NCI-H2196 (cell line): ENCODE measurements at regions not wholly inside any gene's neighbourhood (a gene's known extent, or its start where the extent isn't known, plus 50 kb on each side); places are given as distances from the start of the nearest gene placed in this dataset.

Experiments used
- DNase-seq: peaks from one replicate; lab custom pipeline; 2025; ENCODE audit not compliant: unreplicated experiment; lab: John Stamatoyannopoulos, UW

DNA sequence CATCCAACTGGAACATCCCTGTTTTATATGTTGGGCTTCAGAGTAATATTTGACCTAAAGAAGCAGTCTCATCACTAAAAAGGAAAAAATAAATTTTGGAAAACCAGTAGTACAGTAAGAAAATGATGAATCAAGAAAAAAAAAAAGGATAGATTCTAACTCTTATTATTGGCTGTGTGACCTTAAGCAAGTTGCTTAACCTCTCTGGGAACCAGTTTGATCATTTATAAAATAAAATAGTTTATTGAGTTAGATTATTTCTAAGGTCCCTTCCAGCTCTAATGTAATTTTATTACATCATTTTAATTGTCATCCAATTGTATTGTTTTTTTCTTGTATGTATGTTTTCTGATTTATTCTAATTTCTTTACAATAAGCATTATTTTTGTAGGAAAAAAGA is 127.0 kb downstream of the PRELID2 start:
- no peak for DNase-seq

DNA sequence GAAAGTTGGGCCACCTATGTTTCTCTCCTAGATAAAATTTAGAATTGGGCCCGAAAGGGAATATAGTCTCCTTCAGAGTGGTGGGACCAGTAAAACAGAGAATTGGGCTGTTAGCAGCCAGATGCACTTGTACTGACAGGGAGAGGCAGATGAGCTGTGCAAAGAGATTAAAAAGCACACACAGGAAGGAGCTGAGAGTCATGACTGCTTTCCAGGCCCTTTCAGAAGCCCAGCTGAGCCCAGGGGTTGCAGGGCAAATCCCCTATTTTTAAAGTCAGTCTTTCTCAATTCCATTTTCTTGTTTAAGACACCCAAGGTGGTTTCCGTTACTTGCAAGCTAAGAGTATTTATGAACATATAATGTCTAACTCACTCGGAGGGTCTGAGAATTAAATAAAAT is 130.4 kb downstream of the PRELID2 start:
- DNase-seq: no peak

DNA sequence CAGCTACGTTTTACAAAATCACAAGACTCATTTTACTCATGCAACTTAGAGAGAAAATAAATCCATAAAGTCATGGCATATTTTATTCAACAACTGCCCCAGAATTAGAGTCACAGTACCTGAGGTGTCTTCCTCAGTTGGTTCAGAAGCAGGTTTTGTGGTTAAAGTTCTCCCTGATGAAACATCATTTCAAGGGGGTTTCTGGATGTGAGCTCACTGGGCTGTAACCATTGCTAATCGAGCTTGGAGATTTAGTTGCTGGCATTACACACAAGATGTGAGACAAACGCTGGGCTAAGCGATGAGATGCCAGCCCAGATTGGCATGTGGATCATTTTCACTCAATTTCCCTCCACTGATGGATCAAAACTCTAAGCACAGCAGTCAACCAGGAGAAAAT is 131.3 kb downstream of the PRELID2 start:
- no peak for DNase-seq

DNA sequence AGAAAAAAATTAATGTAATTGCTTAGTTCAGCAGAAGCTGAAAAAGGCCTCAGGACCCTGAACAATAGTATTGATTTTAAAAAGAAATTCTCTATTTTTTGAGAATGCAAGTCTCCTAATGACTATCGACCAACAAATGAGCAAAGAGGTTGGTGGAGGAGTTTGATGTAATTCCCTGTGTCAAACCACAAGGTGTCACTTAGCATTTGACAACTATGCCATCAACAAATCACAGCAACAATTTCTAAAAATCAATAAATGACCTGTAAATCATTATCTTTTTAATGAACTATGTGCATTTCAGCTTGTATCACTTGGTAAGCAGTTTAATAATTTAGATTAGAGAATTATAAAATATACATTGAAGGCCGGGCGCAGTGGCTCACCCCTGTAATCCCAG is 133.7 kb downstream of the PRELID2 start:
- no peak for DNase-seq

DNA sequence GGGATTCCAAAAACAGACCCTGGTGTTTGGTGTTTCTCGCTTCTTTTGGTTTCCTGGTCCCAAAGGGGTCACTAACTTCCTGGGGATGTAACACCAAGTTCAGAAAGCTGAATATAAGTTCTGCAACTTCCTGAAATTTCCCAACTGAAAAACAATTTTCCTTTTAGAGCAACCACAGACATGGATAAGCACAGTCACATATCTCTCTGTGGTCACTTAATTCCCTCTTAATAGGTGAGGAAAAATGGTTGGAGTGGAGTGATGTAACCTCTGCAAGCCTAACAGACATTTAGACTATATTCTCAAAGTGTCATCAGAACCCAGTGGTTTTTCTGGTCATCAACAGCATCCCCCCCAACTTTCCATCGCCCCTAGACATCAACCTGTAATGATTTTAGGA is 135.3 kb downstream of the PRELID2 start:
- no peak for DNase-seq

DNA sequence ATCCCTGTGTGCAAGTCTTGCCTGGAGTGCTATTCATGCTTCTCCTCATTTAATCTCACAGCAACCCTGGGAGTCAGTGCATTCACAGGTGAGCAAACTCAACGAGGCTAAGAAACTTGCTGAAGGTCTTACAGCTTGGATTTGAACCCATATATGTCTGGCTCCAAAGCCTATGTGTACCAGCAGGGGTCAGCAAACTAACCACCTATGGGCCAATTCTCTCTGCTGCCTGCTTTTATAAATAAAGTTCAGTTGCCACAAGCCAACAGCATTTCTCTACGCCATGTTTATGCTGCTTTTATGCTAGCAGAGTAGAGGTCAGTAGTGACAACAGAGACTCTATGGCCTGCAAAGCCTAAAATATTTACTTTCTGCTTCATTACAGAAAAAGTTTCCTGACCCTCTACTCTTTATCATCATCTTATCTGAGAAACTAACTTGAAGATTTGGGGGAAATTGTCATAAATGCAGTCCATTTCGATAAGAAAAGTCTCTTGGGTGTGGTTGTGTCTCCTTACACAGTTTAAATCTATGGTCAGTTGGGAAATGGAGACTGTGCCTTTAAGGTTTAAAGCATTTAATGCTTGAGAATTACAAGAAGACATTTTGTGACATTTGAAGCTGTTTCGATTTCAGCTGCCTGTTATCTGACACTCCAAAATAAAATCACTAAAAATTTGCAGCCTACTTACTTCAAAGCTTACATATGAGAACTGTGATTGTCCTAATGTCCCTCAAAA is 137.7 kb downstream of the PRELID2 start:
- no peak for DNase-seq

DNA sequence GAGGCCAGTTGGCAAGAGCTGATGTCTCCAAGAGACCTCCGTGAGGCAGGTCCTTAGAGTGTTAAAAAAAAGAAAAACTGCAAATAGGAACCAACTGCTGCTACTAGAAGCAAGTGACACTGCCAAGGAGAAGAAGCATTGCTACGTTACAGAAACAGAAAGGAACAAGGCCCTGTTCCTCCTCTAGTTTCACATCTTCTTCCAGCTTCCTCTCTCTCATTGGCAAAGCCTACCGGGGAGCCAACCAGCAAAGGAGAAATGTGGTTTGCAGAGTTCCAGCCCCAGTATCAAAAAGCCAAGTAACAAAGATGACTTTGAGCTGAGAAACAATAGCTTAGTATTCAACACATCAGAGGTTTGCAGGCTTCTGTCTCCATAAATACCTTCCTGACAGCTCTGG is 145.9 kb downstream of the PRELID2 start:
- DNase-seq: no peak

DNA sequence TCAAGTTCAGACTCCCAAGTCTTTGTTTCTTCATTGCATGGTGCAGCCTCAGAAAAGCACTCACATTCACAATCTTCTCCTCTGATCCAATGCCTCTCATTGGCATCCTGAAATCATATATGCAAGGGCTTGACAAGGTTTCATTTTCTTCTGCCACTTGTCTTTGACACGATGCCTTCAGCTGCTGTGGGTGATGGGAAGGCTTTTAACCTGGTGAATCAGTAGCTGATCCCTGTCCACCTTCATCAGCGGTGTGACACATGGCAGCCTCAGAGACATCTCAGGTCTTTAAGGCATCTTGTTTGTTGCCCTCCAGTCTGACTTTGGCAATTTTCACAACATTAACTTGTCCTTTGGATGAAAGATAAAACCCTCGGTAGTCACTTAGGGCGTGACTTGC is 147.2 kb downstream of the PRELID2 start:
- no peak for DNase-seq

DNA sequence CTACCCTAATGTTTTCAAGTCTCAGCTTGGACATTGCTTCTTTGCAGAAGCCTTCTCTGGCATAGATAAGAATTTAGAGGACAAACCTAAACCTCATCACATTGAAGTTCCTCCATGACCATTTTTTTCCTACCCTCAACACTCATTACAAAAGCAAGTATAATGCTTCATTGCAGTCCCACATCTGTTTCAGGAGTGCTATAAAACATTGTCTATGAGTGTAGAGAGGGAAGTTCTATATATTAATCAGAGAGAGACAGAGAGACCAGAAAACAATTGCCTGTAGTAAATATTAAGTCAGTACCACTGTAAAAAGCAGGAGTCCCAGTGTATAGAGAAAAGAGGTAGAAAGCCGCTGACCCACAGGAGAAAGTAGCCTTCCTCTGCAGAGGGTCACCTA is 149.7 kb downstream of the PRELID2 start:
- no peak for DNase-seq

DNA sequence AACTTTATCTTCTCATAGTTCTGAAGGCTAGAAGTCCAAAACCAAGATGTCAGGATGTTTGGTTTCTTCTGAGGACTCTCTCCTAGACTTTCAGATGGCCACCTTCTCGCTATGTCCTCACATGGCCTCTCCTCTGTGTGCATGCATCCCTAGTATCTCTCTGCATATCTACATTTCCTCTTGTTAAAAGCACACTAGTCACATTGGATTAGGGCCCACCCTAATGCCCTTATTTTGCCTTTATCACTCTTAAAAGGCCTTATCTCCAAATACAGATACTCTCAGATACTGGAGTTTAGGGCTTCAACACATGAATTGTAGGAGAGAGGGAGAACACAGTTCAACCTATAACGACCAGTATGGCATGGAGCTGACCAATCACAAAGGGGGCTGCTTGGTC is 151.7 kb downstream of the PRELID2 start:
- DNase-seq: no peak

DNA sequence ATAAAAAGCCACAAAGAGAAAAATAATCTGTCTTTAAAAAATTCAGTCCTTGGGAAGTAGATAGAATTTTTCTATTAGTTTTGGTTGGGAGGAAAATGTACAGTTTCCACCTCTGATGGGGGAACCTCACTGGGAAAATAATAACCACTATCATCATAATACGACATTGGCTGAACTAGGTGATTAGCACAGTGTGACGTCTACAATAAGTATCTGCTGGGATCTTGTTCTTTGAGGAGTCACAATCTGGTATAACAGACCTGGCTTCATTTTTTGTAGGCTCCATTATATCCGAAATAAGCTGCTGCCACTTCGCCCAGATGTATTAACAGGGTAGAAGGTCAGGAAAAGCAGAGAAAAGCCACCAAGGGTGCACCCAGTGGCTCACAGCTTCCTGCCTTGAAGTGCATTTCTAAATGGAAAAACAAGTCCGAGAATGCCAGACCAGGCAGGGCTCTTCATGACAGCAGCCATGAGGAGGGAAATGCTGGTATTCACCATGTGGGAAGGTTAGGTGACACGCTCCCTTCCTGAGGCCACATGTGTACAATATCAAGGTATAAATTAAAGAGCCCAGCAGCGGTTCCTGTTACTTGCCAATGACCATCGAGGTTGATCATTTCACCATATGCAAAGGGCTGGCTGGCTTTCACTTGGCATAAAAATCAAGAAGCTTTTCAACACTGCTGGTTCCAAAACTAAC is 152.8 kb downstream of the PRELID2 start:
- no peak for DNase-seq

DNA sequence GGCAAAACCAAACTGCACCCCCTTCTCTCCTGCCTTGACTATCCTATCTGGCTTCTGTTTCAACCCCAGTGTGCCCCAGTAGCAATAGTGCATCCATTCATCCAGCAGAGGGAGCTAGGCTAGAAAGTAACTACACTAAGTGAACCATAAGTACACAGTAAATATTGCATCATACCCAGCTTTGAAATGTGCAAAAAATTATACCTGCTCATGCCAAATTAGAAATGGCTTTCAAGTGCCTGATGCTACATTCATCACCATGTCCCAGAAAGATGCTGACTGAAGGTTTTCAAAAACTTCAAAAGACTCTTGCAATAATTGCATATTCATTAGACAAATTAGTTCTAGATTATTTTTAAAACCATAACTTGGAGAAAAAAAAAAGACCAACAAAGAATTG is 153.5 kb downstream of the PRELID2 start:
- peak; percentile 68 for DNase-seq

DNA sequence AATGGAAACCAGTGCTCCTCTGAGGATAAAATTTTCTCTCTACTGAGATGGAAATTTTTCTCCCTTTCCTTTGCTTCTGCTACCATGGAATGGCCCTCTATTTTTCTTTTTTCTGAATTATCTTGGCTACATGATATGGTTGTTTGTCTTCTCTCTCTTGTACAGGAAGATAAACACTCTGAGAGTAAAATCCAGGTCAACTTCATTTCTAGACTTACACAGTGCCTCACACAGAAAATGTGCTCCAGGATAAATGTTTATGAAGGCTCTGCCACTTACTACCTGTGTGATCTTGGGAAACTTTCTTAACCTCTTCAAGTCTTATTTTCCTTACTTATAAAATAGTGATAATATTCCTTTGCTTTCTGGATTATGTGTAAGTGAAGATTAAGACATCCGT is 153.9 kb downstream of the PRELID2 start:
- no peak for DNase-seq

DNA sequence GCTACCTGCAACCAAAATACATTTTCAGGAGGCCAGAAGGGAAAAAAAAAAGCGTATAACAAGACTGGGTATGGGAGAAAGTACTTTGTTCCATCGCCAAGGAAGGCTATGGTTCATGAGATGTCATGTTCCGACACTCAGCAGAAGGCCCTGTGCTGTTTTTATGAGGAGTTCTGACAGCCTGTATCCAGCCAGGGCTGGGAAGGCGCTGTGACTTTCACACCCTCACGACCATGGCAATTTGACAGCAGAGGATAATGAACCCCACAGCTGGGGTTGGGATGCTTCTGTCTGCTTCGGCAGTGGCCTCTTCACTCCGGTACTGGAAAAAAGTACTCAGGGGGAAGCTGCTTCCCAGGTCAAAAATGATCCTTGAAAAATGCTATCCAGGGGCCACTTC is 154.4 kb downstream of the PRELID2 start:
- no peak for DNase-seq

DNA sequence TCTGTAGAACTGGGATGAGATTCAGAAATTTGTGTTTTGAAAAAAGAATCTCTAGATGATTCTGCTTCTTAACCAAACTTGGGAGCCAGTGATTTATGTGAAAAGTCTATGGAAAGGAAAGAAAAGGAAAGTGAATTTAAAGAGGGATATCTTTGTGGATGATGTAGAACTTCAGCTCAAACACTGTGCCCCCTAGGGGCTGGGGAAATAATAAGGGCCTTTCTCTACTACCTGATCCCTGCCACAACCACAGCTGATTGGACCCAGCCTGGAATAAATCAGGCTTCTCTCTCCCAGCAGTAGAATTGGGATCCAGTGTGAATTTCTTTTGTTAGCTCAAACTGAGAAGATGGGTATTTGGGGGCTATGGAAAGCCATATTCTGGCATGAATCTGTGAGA is 155.0 kb downstream of the PRELID2 start:
- no peak for DNase-seq

DNA sequence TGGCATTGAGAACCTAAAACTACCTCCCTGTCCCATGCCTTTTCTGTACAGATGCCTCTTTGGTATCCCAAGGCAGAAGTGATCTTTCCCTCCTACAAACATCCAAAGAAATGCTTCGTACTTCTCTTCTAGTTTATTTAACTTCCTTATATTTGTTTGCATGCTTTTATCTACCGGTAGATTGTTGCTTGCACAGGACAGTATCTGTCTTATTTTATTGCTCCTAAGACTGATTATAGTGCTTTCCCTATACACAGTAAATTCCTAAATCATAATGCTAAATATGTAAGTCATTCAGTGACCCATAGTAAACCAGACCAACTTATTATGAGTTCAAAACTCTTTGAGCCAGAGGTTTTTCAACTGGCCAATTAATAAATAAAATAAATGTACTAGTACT is 156.9 kb downstream of the PRELID2 start:
- DNase-seq: no peak

DNA sequence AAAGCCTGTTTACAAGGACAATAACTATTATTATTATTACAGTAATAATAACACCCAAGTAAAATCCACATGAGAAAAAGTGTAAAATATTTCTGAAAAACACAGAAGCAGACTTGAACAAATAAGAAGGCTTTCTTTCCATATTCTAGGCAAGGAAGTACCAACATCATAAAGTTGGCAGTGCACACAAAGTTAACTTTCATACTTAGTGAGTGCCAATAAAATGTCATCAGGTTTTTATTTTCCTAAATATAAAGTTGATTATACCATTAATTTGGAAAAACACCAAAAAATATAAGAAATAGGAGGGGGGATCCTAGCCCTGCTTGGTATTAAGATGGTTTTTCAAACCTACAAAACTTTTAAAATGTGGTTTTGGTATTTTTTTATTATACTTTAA is 161.4 kb downstream of the PRELID2 start:
- no peak for DNase-seq

DNA sequence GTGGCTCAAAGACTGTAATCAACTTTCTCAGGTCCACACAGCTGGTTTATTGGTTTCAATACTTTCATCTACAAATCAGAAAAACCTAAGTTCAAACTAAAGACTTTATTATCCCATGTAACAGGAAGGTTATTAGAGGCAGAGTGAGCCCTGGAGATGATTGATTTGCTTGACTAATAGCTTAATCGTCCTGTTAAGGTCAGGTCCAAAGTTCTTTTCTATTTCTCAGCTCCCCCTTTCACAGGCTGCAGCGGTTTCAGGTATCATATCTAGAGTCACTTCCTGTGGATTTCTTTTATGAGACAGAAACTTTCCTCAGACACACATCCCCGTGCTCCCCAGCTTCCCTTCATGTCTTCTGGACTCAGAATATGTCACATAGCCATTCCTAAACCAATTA is 166.4 kb downstream of the PRELID2 start:
- no peak for DNase-seq

DNA sequence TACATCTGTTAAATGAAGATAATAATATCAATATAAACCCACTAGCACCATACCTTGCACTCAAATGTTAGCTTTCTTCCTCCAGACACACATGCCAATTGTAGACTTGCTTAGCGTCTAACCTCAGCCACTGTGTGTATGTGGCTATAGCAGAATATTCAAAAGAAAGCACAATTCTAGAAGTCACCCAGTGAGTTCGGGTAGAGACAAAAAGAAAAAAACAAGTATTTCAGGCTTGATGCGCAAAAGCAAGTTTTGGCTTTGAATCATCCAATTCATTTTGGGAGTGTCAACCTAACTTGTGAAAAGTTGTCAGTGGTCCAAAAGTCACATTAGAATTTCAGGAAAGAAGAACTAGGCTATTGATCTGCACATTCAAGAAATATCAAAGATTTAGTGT is 167.4 kb downstream of the PRELID2 start:
- no peak for DNase-seq

DNA sequence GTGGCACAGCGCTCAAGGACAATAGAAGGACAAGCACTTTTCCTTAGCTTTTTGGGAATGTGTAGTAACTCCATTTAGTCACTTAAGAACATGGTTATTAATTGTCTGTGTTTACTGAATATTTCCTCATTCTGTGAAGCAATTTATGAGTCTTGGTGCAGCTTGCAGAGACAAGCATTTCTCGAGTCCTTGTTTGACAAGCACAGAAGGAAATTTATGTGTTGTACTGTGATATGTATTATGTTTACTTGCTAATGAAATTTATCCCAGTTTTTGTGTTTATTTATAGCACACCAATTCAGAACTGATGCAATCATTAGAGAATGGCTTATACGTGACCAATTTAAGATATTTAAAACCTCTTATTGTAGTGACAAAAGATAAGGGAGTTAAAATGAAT is 168.6 kb downstream of the PRELID2 start:
- DNase-seq: no peak

DNA sequence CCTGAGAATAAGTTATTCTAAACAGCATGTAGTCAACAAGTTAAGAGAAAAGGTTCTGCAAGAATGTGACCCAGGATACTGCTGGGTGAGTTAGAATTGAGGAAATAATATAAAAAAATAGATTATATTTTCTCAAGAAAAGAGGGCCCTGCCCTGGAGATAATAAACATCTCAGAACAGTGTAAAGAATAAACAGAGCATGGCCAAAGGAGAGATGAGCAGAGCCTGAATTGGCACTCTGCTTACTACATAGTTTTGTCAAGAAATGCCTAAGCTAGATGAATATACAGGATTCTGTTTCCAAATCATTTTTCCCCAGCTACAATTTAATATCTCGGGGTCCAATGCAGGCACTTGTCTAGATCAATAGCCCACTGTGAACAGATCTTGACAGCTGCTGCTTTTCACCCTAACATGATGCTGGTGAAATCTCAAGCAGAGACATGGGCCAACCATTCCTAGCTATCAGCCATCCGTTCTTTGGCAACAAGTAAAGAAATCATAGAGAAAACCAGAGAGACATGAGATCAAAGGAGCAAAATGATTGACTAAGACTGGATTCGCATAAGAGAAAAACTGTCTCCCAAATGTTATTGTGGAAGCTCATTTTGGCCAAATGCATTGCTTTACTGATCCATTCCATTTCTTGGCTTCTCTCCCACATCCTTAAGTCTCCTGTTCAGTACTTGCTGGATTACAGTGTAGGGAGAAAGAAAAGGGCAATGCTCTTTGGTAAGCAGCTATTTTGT is 173.2 kb downstream of the PRELID2 start:
- no peak for DNase-seq
